ENCODE measurements at regions not wholly inside any gene's neighbourhood (a gene's known extent, or its start where the extent isn't known, plus 50 kb on each side); places are given as distances from the start of the nearest gene placed in this dataset.

DNA sequence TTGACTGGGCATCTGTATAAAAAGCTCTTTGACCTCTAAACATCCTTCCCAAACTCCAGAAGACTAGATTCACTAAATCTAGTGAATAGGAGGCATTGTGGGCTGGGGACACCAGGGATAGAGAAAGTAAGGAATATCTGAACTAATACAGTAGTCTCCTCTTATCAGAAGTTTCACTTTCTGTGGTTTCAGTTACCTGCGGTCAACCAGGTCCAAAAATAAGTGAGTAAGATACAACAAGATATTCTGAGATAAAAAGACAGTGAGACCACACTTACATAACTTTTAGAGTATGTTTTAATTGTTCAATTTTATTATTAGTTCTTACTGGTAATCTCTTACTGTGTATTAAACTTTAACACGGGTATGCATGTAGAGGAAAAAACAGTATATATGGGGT lies 376.5 kb downstream of the HNRNPD start:
- Histone ChIP-seq H3K4me1 (ENCODE audit: low read depth) (no peaks in the 10 kb centered on the region), H3K27me3 (no peaks in the 10 kb centered on the region), H3K4me3 (no peak overlapping the region), H3K27ac (no peak overlapping the region), H3K36me3 (no peaks in the 10 kb centered on the region), H3K9me3 (ENCODE audit: low read depth) (no peaks in the 10 kb centered on the region)
- DNase-seq (ENCODE audit: low read depth in 1 of 2, low spot score in 1 of 2): no peak
- no peak for TF ChIP-seq CTCF (IDR thresholded peaks at IDR 0.05; ENCODE audit: low read depth, low read length)

DNA sequence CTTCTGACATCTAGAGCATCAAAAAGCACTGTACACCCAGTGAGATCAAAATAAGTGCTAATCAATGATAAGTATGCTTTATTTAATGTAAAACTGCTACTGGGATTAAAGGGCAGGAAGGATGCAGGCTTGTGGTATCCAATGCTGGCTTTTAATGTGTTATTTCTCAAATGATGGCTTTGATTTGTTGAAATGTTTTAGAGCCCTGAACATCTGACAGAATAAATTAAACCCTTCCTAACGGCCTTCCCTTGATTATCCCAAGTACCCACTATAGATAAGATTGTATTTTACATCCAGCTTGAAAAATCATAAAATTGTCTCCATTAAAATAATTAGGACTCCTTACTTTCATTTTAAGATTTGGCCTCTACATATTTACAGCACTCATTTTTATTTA lies 382.9 kb downstream of the HNRNPD start:
- H3K27ac ChIP-seq: no peak overlapping the region
- no peak for TF ChIP-seq CTCF (IDR thresholded peaks at IDR 0.05; ENCODE audit: low read depth, low read length)

GRCh38 chr4:81990211-81990610 lies 383.6 kb downstream of the HNRNPD start:
- no peak overlapping the region for H3K27ac ChIP-seq
- TF ChIP-seq CTCF (IDR thresholded peaks at IDR 0.05; ENCODE audit: low read depth, low read length): no peak

More for the DNA sequence above, 382.9 kb downstream of the HNRNPD start:
- Histone ChIP-seq H3K36me3 (no peaks in the 10 kb centered on the region), H3K9me3 (ENCODE audit: low read depth) (no peaks in the 10 kb centered on the region), H3K4me3 (no peak overlapping the region), H3K4me1 (ENCODE audit: low read depth) (peaks cover 5% of the 10 kb centered on the region), H3K27me3 (no peaks in the 10 kb centered on the region)
- no peak for DNase-seq (ENCODE audit: low read depth in 1 of 2, low spot score in 1 of 2)

DNA sequence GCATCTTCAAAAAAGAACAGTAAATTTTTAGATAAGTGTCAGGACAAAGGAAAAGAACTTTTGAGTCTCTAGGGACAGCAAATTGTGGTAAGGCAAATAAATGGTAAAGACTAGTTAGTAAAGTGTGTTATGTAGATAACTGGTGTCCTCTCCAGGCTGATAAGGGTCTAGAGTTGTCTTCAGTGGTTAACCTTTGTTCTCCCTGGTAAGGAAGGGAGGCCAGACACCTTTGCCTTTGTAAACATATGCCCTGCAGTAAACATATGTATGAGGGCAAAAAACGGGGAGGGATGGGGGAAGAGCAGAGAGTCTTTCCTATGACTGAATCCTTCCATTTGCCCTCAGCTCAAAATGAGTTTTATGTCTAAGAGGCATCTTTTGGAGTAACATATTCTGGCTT lies 384.6 kb downstream of the HNRNPD start:
- no peak for DNase-seq (ENCODE audit: low read depth in 1 of 2, low spot score in 1 of 2)
- no peak overlapping the region for H3K4me3 ChIP-seq
- H3K27me3 ChIP-seq: no peaks in the 10 kb centered on the region
- peaks cover 5% of the 10 kb centered on the region for H3K4me1 ChIP-seq (ENCODE audit: low read depth)
- TF ChIP-seq CTCF (IDR thresholded peaks at IDR 0.05; ENCODE audit: low read depth, low read length): no peak
- no peaks in the 10 kb centered on the region for H3K9me3 ChIP-seq (ENCODE audit: low read depth)
- no peak overlapping the region for H3K27ac ChIP-seq
- no peaks in the 10 kb centered on the region for H3K36me3 ChIP-seq

More at GRCh38 chr4:81990211-81990610, 383.6 kb downstream of the HNRNPD start:
- peaks cover 5% of the 10 kb centered on the region for H3K4me1 ChIP-seq (ENCODE audit: low read depth)
- DNase-seq (ENCODE audit: low read depth in 1 of 2, low spot score in 1 of 2): no peak
- H3K4me3 ChIP-seq: no peak overlapping the region
- H3K36me3 ChIP-seq: no peaks in the 10 kb centered on the region
- no peaks in the 10 kb centered on the region for H3K9me3 ChIP-seq (ENCODE audit: low read depth)
- H3K27me3 ChIP-seq: no peaks in the 10 kb centered on the region

DNA sequence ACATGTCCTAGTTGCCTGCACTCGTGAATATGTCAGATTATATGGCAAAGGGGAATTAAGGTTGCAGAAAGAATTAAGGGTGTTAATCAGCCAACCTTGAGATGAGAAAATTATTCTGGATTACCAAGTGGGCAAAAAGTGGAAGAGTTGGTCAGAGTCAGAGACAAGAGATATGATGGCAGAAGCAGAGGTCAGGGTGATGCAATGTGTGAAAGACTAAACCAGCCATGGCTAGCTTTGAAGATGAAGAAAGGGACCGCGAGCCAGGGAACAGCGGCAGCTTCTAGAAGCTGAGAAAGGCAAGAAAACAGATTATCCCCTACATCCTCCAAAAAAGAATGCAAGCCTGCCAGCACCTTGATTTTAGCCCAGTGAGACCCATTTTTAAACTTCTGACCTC lies 385.6 kb downstream of the HNRNPD start:
- H3K36me3 ChIP-seq: no peaks in the 10 kb centered on the region
- no peaks in the 10 kb centered on the region for H3K9me3 ChIP-seq (ENCODE audit: low read depth)
- H3K27me3 ChIP-seq: no peaks in the 10 kb centered on the region
- H3K4me1 ChIP-seq (ENCODE audit: low read depth): peaks cover 5% of the 10 kb centered on the region
- DNase-seq (ENCODE audit: low read depth in 1 of 2, low spot score in 1 of 2): no peak
- no peak overlapping the region for H3K4me3 ChIP-seq
- no peak overlapping the region for H3K27ac ChIP-seq
- TF ChIP-seq CTCF (IDR thresholded peaks at IDR 0.05; ENCODE audit: low read depth, low read length): no peak

GRCh38 chr4:81984746-81985145 lies 389.0 kb downstream of the HNRNPD start:
- Histone ChIP-seq H3K27me3 (no peaks in the 10 kb centered on the region), H3K36me3 (no peaks in the 10 kb centered on the region), H3K4me1 (ENCODE audit: low read depth) (no peaks in the 10 kb centered on the region), H3K9me3 (ENCODE audit: low read depth) (no peaks in the 10 kb centered on the region), H3K4me3 (no peak overlapping the region), H3K27ac (no peak overlapping the region)
- TF ChIP-seq CTCF (IDR thresholded peaks at IDR 0.05; ENCODE audit: low read depth, low read length): no peak
- DNase-seq (ENCODE audit: low read depth in 1 of 2, low spot score in 1 of 2): no peak

All from cardiac muscle cell (in vitro differentiated cells and primary cell).